A549 (cell line): ENCODE measurements at regions not wholly inside any gene's neighbourhood (a gene's known extent, or its start where the extent isn't known, plus 50 kb on each side); places are given as distances from the start of the nearest gene placed in this dataset.

Experiments used
- ATAC-seq, 2 experiments: fragments of 200-7000 bp in 1 of 2; fragments of >200 bp in 1 of 2; cut with Nextera tagmentation in 1 of 2; cut with Tn5 transposase in 1 of 2; 3 replicates each; pipeline versions ENCODE4 v1.8.0 to v1.9.1; 2018 to 2020; ENCODE audit warnings: mild to moderate bottlenecking in 1 of 2, moderate library complexity in 1 of 2
- CTCF ChIA-PET: fragments of 300-600 bp; sonication (Branson Sonifier 250); formaldehyde crosslinking; extraction: SDS; loops from one replicate; lab custom pipeline; 2021; ENCODE audit warnings: antibody characterized with exemption, inconsistent platforms; lab: Yijun Ruan, JAX
- POLR2A ChIA-PET: fragments of 350-600 bp; formaldehyde crosslinking; extraction: SDS; loops from one replicate; lab custom pipeline; 2021; ENCODE audit warnings: antibody characterized with exemption, inconsistent platforms; lab: Yijun Ruan, JAX
- DNase-seq, 2 experiments: peaks; one replicate each; pipeline versions ENCODE4 v3.0.0 to v3.0.0-alpha.2; 2011 to 2016; ENCODE audit warnings: low read depth in 1 of 2, low spot score in 1 of 2
- FAIRE-seq: peaks from 2 replicates; lab custom pipeline; 2011; peaks lifted over from hg19 to GRCh38; lab: Jason Lieb, UNC
- H3K27ac ChIP-seq, 2 experiments: fragments of >200 bp; sonication (Bioruptor Twin); formaldehyde crosslinking; 3 replicates each; pipeline ENCODE4 v1.5.1; 2016 to 2017
- H3K4me1 ChIP-seq: fragments of >200 bp; sonication (Bioruptor Twin); formaldehyde crosslinking; 3 replicates; pipeline ENCODE4 v1.6.1; 2016
- H3K4me2 ChIP-seq: fragments of >200 bp; sonication (Bioruptor Twin); formaldehyde crosslinking; 3 replicates; pipeline ENCODE4 v1.6.1; 2016
- H3K4me3 ChIP-seq: fragments of >200 bp; sonication (Bioruptor Twin); formaldehyde crosslinking; 3 replicates; pipeline ENCODE4 v1.5.1; 2016
- H3K9me3 ChIP-seq: fragments of >200 bp; sonication (Bioruptor Twin); formaldehyde crosslinking; 3 replicates; pipeline ENCODE4 v1.6.1; 2016
- BCL3 ChIP-seq: fragments of >200 bp; sonication (Bioruptor Twin); formaldehyde crosslinking; IDR thresholded peaks from 3 replicates; pipeline ENCODE4 v1.6.1; 2016
- CBX8 ChIP-seq: fragments of 200-600 bp; sonication (generic); IDR thresholded peaks from 2 replicates; pipeline ENCODE4 v1.6.1; 2016
- CEBPB ChIP-seq, 2 experiments: fragments of >200 bp in 1 of 2; sonication (Bioruptor Twin) in 1 of 2; formaldehyde crosslinking in 1 of 2; IDR thresholded peaks; 2 replicates each; pipeline ENCODE4 v1.6.1; 2012 to 2016
- CTCF ChIP-seq: fragments of >200 bp; sonication (Bioruptor Twin); formaldehyde crosslinking; IDR thresholded peaks from 3 replicates; pipeline ENCODE4 v1.5.1; 2016
- EHMT2 ChIP-seq: fragments of 200-600 bp; sonication (generic); IDR thresholded peaks from 2 replicates; pipeline ENCODE4 v1.6.1; 2016; ENCODE audit warnings: antibody characterized with exemption, low read depth, mild to moderate bottlenecking, moderate library complexity
- ELK1 ChIP-seq: fragments of 150-350 bp; IDR thresholded peaks from 2 replicates; pipeline ENCODE4 v1.6.1; 2014; ENCODE audit warnings: low read depth, mild to moderate bottlenecking, low read length
- ESRRA ChIP-seq: fragments of 150-350 bp; IDR thresholded peaks from 2 replicates; pipeline ENCODE4 v1.6.1; 2014; ENCODE audit warnings: mild to moderate bottlenecking, low read length, borderline replicate concordance
- HOXB5 ChIP-seq: fragments of 250-450 bp; sonication (Bioruptor Pico); IDR thresholded peaks from 2 replicates; pipeline ENCODE4 v1.5.0; 2020; ENCODE audit warnings: mild to moderate bottlenecking, moderate library complexity
- MAFK ChIP-seq: fragments of 450-650 bp; IDR thresholded peaks from 2 replicates; pipeline ENCODE4 v1.6.1; 2014; ENCODE audit not compliant: partially characterized antibody
- MAX ChIP-seq: IDR thresholded peaks from 2 replicates; pipeline ENCODE4 v1.6.1; 2012
- MYC ChIP-seq: IDR thresholded peaks from 2 replicates; pipeline ENCODE4 v1.6.1; 2012; ENCODE audit warnings: mild to moderate bottlenecking, inconsistent platforms, low read length, improper control_type of control experiment, borderline replicate concordance
- PBX3 ChIP-seq: IDR thresholded peaks from 2 replicates; pipeline ENCODE4 v1.6.1; 2012
- RAD21 ChIP-seq, 2 experiments: fragments of >200 bp in 1 of 2; sonication (Bioruptor Twin) in 1 of 2; formaldehyde crosslinking in 1 of 2; IDR thresholded peaks in 1 of 2; conservative IDR thresholded peaks in 1 of 2; 2 replicates in 1 of 2; 3 replicates in 1 of 2; pipeline ENCODE4 v1.6.1; 2012 to 2018; ENCODE audit warnings: inconsistent platforms in 1 of 2
- RCOR1 ChIP-seq: fragments of 150-350 bp; IDR thresholded peaks from 2 replicates; pipeline ENCODE4 v1.6.1; 2014; ENCODE audit warnings: antibody characterized with exemption, low read length, low read depth
- SREBF2 ChIP-seq: fragments of 450-650 bp; IDR thresholded peaks from 2 replicates; pipeline ENCODE4 v1.6.1; 2014; ENCODE audit warnings: mild to moderate bottlenecking, moderate library complexity
- ZC3H11A ChIP-seq: fragments of 450-650 bp; IDR thresholded peaks from 2 replicates; pipeline ENCODE4 v1.6.1; 2014; ENCODE audit warnings: antibody characterized with exemption, mild to moderate bottlenecking
- ZNF302 ChIP-seq: fragments of 250-450 bp; sonication (Bioruptor Pico); IDR thresholded peaks from 2 replicates; pipeline ENCODE4 v1.9.0; 2021; ENCODE audit warnings: inconsistent platforms, mild to moderate bottlenecking, moderate library complexity
- WGBS: methylation state at CpG from one replicate; pipeline ENCODE4 v1.1.6; 2017; ENCODE audit errors: missing lambda C conversion rate; 5-methylcytosine and 5-hydroxymethylcytosine counted together

- TF ChIP-seq MAX (no peak), ELK1 (no peak), RCOR1 (no peak), CBX8 (no peak)
Measured at GRCh38 chr9:91489361-91489899, 65.8 kb upstream of the NFIL3 start (continued).

- Histone ChIP-seq H3K9me3 (no peaks in the 10 kb centered on the region), H3K4me1 (no peaks in the 10 kb centered on the region), H3K4me2 (no peak overlapping the region), H3K4me3 (no peak overlapping the region), H3K27ac (no peak overlapping the region)
- ChIA-PET CTCF (interaction anchor here (1.0 kb wide), 1 partner anchor 245 kb away, joined by 3 read pairs; no protein-coding TSS in a partner anchor), POLR2A (no interaction called here)
- TF ChIP-seq CTCF, result no peak
- peak in 1 of 2 experiments; percentile 23; a peak in 1 of 5 replicates for TF ChIP-seq RAD21 (conservative IDR thresholded peaks at IDR 0.05 in 1 of 2, IDR thresholded peaks at IDR 0.05 in 1 of 2)
- TF ChIP-seq EHMT2, result no peak
- FAIRE-seq (no peak), ATAC-seq (no peak), DNase-seq (no peak)
- 65% methylated on average over 5 of the region's 5 CpGs for WGBS
Measured at GRCh38 chr9:91488341-91488740, 64.7 kb upstream of the NFIL3 start.

- H3K27ac ChIP-seq, result no peak overlapping the region
Measured at GRCh38 chr9:91486699-91487497, 63.3 kb upstream of the NFIL3 start.

More at GRCh38 chr9:91486699-91487497, 63.3 kb upstream of the NFIL3 start:
- no peak for FAIRE-seq
- no peak for DNase-seq
- no peaks in the 10 kb centered on the region for H3K4me1 ChIP-seq
- no peak overlapping the region for H3K4me2 ChIP-seq
- POLR2A ChIA-PET, result no interaction called here
- TF ChIP-seq PBX3 (no peak), CEBPB (IDR thresholded peaks at IDR 0.05) (no peak), HOXB5 (no peak), BCL3 (no peak), ESRRA (no peak), MAFK (no peak), SREBF2 (no peak), ZC3H11A (no peak), ZNF302 (no peak), MYC (no peak)
- TF ChIP-seq, all 56 proteins: peak for 0
- no peak for ATAC-seq
- CTCF ChIA-PET, result no interaction called here
- H3K9me3 ChIP-seq, result no peaks in the 10 kb centered on the region
- WGBS, result 67% methylated on average over 6 of the region's 6 CpGs
- no peak overlapping the region for H3K4me3 ChIP-seq
